ENCODE measurements at regions not wholly inside any gene's neighbourhood (a gene's known extent, or its start where the extent isn't known, plus 50 kb on each side); places are given as distances from the start of the nearest gene placed in this dataset.
"Not testable (repeated sequence)": the region's sequence is repeated elsewhere in the genome, so short reads cannot be mapped to it uniquely, and the experiment has no call there.

- not testable (repeated sequence) for DNase-seq (ENCODE audit: low read depth in 2 of 3, low spot score in 1 of 3)
Observed at GRCh38 chr7:56466607-56467525, 350.6 kb upstream of the NUPR2 start.

GRCh38 chr7:56449762-56450161 lies 333.5 kb upstream of the NUPR2 start:
- DNase-seq (ENCODE audit: low read depth in 2 of 3, low spot score in 1 of 3): no peak

- no peak for DNase-seq (ENCODE audit: low read depth in 2 of 3, low spot score in 1 of 3)
Observed at GRCh38 chr7:56447864-56448693, 331.9 kb upstream of the NUPR2 start.

- not testable (repeated sequence) for DNase-seq (ENCODE audit: low read depth in 2 of 3, low spot score in 1 of 3)
Observed at GRCh38 chr7:56420528-56420927, 304.3 kb upstream of the NUPR2 start.

GRCh38 chr7:56375173-56375572 lies 259.0 kb upstream of the NUPR2 start:
- no peak for DNase-seq (ENCODE audit: low read depth in 2 of 3, low spot score in 1 of 3)

- not testable (repeated sequence) for DNase-seq (ENCODE audit: low read depth in 2 of 3, low spot score in 1 of 3)
Observed at GRCh38 chr7:56374666-56375065, 258.4 kb upstream of the NUPR2 start.

- DNase-seq (ENCODE audit: low read depth in 2 of 3, low spot score in 1 of 3): peak in 2 of 3 donors; percentile 20 to 38
Observed at GRCh38 chr7:56373314-56373713, 257.1 kb upstream of the NUPR2 start.

- not testable (repeated sequence) for DNase-seq (ENCODE audit: low read depth in 2 of 3, low spot score in 1 of 3)
Observed at GRCh38 chr7:56371792-56372191, 255.6 kb upstream of the NUPR2 start.

- not testable (repeated sequence) for DNase-seq (ENCODE audit: low read depth in 2 of 3, low spot score in 1 of 3)
Observed at GRCh38 chr7:56370208-56370872, 254.1 kb upstream of the NUPR2 start.

GRCh38 chr7:56367914-56368313 lies 251.7 kb upstream of the NUPR2 start:
- DNase-seq (ENCODE audit: low read depth in 2 of 3, low spot score in 1 of 3): not testable (repeated sequence)

- not testable (repeated sequence) for DNase-seq (ENCODE audit: low read depth in 2 of 3, low spot score in 1 of 3)
Observed at GRCh38 chr7:56367411-56367810, 251.2 kb upstream of the NUPR2 start.

GRCh38 chr7:56366701-56367100 lies 250.5 kb upstream of the NUPR2 start:
- DNase-seq (ENCODE audit: low read depth in 2 of 3, low spot score in 1 of 3): not testable (repeated sequence)

GRCh38 chr7:56352576-56352975 lies 236.4 kb upstream of the NUPR2 start:
- not testable (repeated sequence) for DNase-seq (ENCODE audit: low read depth in 2 of 3, low spot score in 1 of 3)

GRCh38 chr7:56351181-56351580 lies 235.0 kb upstream of the NUPR2 start:
- not testable (repeated sequence) for DNase-seq (ENCODE audit: low read depth in 2 of 3, low spot score in 1 of 3)

- DNase-seq (ENCODE audit: low read depth in 2 of 3, low spot score in 1 of 3): not testable (repeated sequence)
Observed at GRCh38 chr7:56348311-56348710, 232.1 kb upstream of the NUPR2 start.

- not testable (repeated sequence) for DNase-seq (ENCODE audit: low read depth in 2 of 3, low spot score in 1 of 3)
Observed at GRCh38 chr7:56328327-56328726, 212.1 kb upstream of the NUPR2 start.

GRCh38 chr7:56290548-56290947 lies 174.3 kb upstream of the NUPR2 start:
- no peak for DNase-seq (ENCODE audit: low read depth in 2 of 3, low spot score in 1 of 3)

- no peak for DNase-seq (ENCODE audit: low read depth in 2 of 3, low spot score in 1 of 3)
Observed at GRCh38 chr7:56287429-56288138, 171.4 kb upstream of the NUPR2 start.

- DNase-seq (ENCODE audit: low read depth in 2 of 3, low spot score in 1 of 3): no peak
Observed at GRCh38 chr7:56256108-56256507, 139.9 kb upstream of the NUPR2 start.

- no peak for DNase-seq (ENCODE audit: low read depth in 2 of 3, low spot score in 1 of 3)
Observed at GRCh38 chr7:56250135-56250534, 133.9 kb upstream of the NUPR2 start.

GRCh38 chr7:56229631-56230030 lies 113.4 kb upstream of the NUPR2 start:
- DNase-seq (ENCODE audit: low read depth in 2 of 3, low spot score in 1 of 3): no peak
